ENCODE measurements at regions not wholly inside any gene's neighbourhood (a gene's known extent, or its start where the extent isn't known, plus 50 kb on each side); places are given as distances from the start of the nearest gene placed in this dataset.

DNA sequence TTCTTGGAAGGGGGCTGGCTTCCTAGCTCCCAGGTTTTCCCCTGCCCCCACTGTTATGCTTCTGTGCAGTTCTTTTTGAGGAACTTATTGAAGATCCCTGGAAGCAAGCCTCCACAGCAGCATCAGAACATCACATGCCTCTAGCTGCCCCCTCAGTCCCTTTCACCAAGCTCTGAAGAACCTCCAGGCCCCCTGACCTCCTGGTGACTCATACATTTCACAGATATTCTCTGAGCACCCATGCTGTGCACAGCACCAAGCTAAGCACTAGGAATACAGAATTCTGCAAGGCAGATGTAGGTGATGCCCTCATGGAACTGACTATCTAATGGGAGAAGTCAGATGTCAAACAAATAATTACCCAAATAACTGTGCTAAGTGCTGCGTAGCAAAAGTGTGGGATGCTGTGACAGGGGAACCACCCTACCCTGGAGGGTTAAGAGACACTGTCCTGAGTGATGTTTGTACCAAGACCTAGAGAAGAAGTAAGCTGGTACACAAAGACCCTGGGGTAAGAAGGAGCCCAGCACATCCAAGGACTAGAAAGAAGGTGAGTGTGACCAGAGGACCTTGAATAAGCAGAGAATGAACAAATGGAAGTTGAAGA is 213.7 kb upstream of the NR4A3 start:
- Histone ChIP-seq H3K4ac (ENCODE audit: low read depth in 1 of 2, low read length in 2 of 2) (no peak overlapping the region), H2BK5ac (ENCODE audit: low read depth, low read length, poor library complexity, severe bottlenecking) (no peak overlapping the region), H4K91ac (ENCODE audit: low read length) (no peak overlapping the region), H2BK15ac (ENCODE audit: low read depth, poor library complexity, severe bottlenecking) (no peak overlapping the region), H3K79me1 (replicated peaks; ENCODE audit: low read length, poor library complexity, severe bottlenecking) (no peaks in the 10 kb centered on the region), H3K18ac (ENCODE audit: low read depth in 1 of 2, low read length in 2 of 2) (peak overlapping the region in 1 of 2 experiments; percentile 8), H3K14ac (ENCODE audit: low read length in 2 of 2) (peak overlapping the region in 1 of 2 experiments; percentile 55), H3K4me3 (ENCODE audit: insufficient read depth in 1 of 2, low read depth in 1 of 2, low read length in 2 of 2) (no peak overlapping the region), H2AK5ac (ENCODE audit: low read length, severe bottlenecking) (no peak overlapping the region), H3K23ac (ENCODE audit: low read length in 2 of 2) (no peak overlapping the region), H3K27me3 (ENCODE audit: control insufficient read depth in 1 of 2, insufficient read depth in 1 of 2, low read length in 2 of 2) (peaks cover 0 to 5% of the 10 kb centered on the region in 2 experiments), H2BK12ac (ENCODE audit: low read length in 2 of 2) (no peak overlapping the region), H3K27ac (ENCODE audit: low read length, poor library complexity, severe bottlenecking) (no peak overlapping the region), H3K9ac (ENCODE audit: low read length) (no peak overlapping the region), H3K36me3 (ENCODE audit: control insufficient read depth in 1 of 2, insufficient read depth in 2 of 2, low read depth in 1 of 2, low read length in 2 of 2) (no peaks in the 10 kb centered on the region), H3K9me3 (ENCODE audit: control insufficient read depth, low read length) (no peaks in the 10 kb centered on the region), H4K8ac (ENCODE audit: low read length) (no peak overlapping the region), H3K4me1 (ENCODE audit: control insufficient read depth, insufficient read depth, low read depth, low read length) (peaks cover 2% of the 10 kb centered on the region), H3K4me2 (ENCODE audit: low read length, poor library complexity, severe bottlenecking) (no peak overlapping the region), H2BK120ac (ENCODE audit: low read depth, low read length) (no peak overlapping the region), H2AFZ (ENCODE audit: low read depth, low read length) (no peak overlapping the region)
- DNase-seq, result peak; percentile 8
- 46% methylated on average over 1 of the region's 1 CpG for WGBS

DNA sequence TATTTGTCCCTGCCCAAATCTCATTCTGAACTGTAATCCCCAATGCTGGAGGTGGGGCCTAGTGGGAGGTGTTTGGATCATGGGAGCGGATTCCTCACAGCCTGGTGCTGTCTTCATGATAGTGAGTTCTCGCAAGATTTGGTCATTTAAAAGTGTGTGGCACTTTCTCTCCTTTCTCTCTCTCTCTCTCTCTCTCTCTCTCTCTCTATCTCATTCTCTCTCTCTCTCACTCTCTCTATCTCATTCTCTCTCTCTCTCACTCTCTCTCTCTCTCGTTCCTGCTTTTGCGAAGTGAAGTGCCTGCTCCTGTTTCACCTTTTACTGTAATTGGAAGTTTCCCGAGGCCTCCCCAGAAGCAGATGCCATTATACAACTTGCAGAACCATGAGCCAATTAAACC is 207.3 kb upstream of the NR4A3 start:
- no peak overlapping the region for H2BK5ac ChIP-seq (ENCODE audit: low read depth, low read length, poor library complexity, severe bottlenecking)
- H2BK15ac ChIP-seq (ENCODE audit: low read depth, poor library complexity, severe bottlenecking), result no peak overlapping the region
- no peak for DNase-seq
- H3K9me3 ChIP-seq (ENCODE audit: control insufficient read depth, low read length), result no peaks in the 10 kb centered on the region
- no peak overlapping the region for H2BK120ac ChIP-seq (ENCODE audit: low read depth, low read length)
- H3K27me3 ChIP-seq (ENCODE audit: control insufficient read depth in 1 of 2, insufficient read depth in 1 of 2, low read length in 2 of 2), result no peaks in the 10 kb centered on the region
- H3K4me1 ChIP-seq (ENCODE audit: control insufficient read depth, insufficient read depth, low read depth, low read length), result no peaks in the 10 kb centered on the region
- no peaks in the 10 kb centered on the region for H3K36me3 ChIP-seq (ENCODE audit: control insufficient read depth in 1 of 2, insufficient read depth in 2 of 2, low read depth in 1 of 2, low read length in 2 of 2)
- no peak overlapping the region for H3K18ac ChIP-seq (ENCODE audit: low read depth in 1 of 2, low read length in 2 of 2)
- H3K4me2 ChIP-seq (ENCODE audit: low read length, poor library complexity, severe bottlenecking), result no peak overlapping the region
- H4K8ac ChIP-seq (ENCODE audit: low read length), result no peak overlapping the region
- H3K27ac ChIP-seq (ENCODE audit: low read length, poor library complexity, severe bottlenecking), result no peak overlapping the region
- H3K23ac ChIP-seq (ENCODE audit: low read length in 2 of 2), result no peak overlapping the region
- H2AFZ ChIP-seq (ENCODE audit: low read depth, low read length), result no peak overlapping the region
- no peak overlapping the region for H3K14ac ChIP-seq (ENCODE audit: low read length in 2 of 2)
- H3K9ac ChIP-seq (ENCODE audit: low read length), result no peak overlapping the region
- 98% methylated on average over 4 of the region's 5 CpGs for WGBS
- H3K79me1 ChIP-seq (replicated peaks; ENCODE audit: low read length, poor library complexity, severe bottlenecking), result no peaks in the 10 kb centered on the region
- no peak overlapping the region for H4K91ac ChIP-seq (ENCODE audit: low read length)
- no peak overlapping the region for H2AK5ac ChIP-seq (ENCODE audit: low read length, severe bottlenecking)
- H2BK12ac ChIP-seq (ENCODE audit: low read length in 2 of 2), result no peak overlapping the region
- H3K4me3 ChIP-seq (ENCODE audit: insufficient read depth in 1 of 2, low read depth in 1 of 2, low read length in 2 of 2), result no peak overlapping the region
- no peak overlapping the region for H3K4ac ChIP-seq (ENCODE audit: low read depth in 1 of 2, low read length in 2 of 2)

DNA sequence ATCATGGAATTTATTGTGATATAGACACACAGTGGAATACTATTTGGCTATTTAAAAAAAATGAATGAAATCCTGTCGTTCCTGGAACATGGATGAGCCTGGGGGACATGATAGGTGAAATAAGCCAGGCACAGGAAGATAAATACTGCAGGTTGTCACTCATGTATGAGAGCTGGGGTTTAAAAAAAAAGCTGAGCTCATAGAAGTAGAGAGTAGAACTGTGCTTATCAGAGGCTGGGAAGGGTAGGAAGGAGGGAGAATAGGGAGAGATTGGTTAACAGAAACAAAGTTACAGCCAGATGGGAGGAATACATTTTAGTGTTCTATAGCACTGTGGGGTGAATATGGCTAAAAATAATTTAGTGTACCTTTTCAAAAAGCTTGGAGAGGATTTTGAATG is 200.6 kb upstream of the NR4A3 start:
- Histone ChIP-seq H3K23ac (ENCODE audit: low read length in 2 of 2) (no peak overlapping the region), H2BK5ac (ENCODE audit: low read depth, low read length, poor library complexity, severe bottlenecking) (no peak overlapping the region), H3K36me3 (ENCODE audit: control insufficient read depth in 1 of 2, insufficient read depth in 2 of 2, low read depth in 1 of 2, low read length in 2 of 2) (no peaks in the 10 kb centered on the region), H3K27me3 (ENCODE audit: control insufficient read depth in 1 of 2, insufficient read depth in 1 of 2, low read length in 2 of 2) (no peaks in the 10 kb centered on the region), H2BK15ac (ENCODE audit: low read depth, poor library complexity, severe bottlenecking) (no peak overlapping the region), H3K4me1 (ENCODE audit: control insufficient read depth, insufficient read depth, low read depth, low read length) (no peaks in the 10 kb centered on the region), H3K9me3 (ENCODE audit: control insufficient read depth, low read length) (no peaks in the 10 kb centered on the region), H4K91ac (ENCODE audit: low read length) (no peak overlapping the region), H2BK120ac (ENCODE audit: low read depth, low read length) (no peak overlapping the region), H2AK5ac (ENCODE audit: low read length, severe bottlenecking) (no peak overlapping the region), H2BK12ac (ENCODE audit: low read length in 2 of 2) (no peak overlapping the region), H3K9ac (ENCODE audit: low read length) (no peak overlapping the region), H3K4ac (ENCODE audit: low read depth in 1 of 2, low read length in 2 of 2) (no peak overlapping the region), H3K14ac (ENCODE audit: low read length in 2 of 2) (no peak overlapping the region), H4K8ac (ENCODE audit: low read length) (no peak overlapping the region), H2AFZ (ENCODE audit: low read depth, low read length) (no peak overlapping the region), H3K4me2 (ENCODE audit: low read length, poor library complexity, severe bottlenecking) (no peak overlapping the region), H3K79me1 (replicated peaks; ENCODE audit: low read length, poor library complexity, severe bottlenecking) (no peaks in the 10 kb centered on the region), H3K4me3 (ENCODE audit: insufficient read depth in 1 of 2, low read depth in 1 of 2, low read length in 2 of 2) (no peak overlapping the region), H3K27ac (ENCODE audit: low read length, poor library complexity, severe bottlenecking) (no peak overlapping the region), H3K18ac (ENCODE audit: low read depth in 1 of 2, low read length in 2 of 2) (no peak overlapping the region)
- 70% methylated on average over 1 of the region's 1 CpG for WGBS
- no peak for DNase-seq

DNA sequence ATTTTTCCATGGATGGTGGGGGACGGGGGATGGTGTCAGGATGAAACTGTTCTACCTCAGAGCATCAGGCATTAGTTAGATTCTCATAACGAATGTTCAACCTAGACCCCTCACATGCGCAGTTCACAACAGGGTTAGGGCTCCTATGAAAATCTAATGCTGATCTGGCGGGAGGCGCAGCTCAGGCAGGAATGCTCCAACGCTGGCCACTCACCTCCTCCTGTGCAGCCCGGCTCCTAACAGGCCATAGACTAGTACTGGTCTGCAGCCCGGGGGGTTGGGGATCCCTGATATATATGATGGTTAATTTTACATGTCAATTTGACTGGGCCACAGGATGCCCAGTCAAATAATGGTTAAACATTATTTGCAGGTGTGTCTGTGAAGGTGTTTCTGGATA is 199.0 kb upstream of the NR4A3 start:
- Histone ChIP-seq H4K91ac (ENCODE audit: low read length) (no peak overlapping the region), H2BK120ac (ENCODE audit: low read depth, low read length) (no peak overlapping the region), H3K18ac (ENCODE audit: low read depth in 1 of 2, low read length in 2 of 2) (no peak overlapping the region), H2BK12ac (ENCODE audit: low read length in 2 of 2) (no peak overlapping the region), H2BK15ac (ENCODE audit: low read depth, poor library complexity, severe bottlenecking) (no peak overlapping the region), H3K23ac (ENCODE audit: low read length in 2 of 2) (no peak overlapping the region), H3K27ac (ENCODE audit: low read length, poor library complexity, severe bottlenecking) (no peak overlapping the region), H3K79me1 (replicated peaks; ENCODE audit: low read length, poor library complexity, severe bottlenecking) (no peaks in the 10 kb centered on the region), H3K4me3 (ENCODE audit: insufficient read depth in 1 of 2, low read depth in 1 of 2, low read length in 2 of 2) (no peak overlapping the region), H3K9me3 (ENCODE audit: control insufficient read depth, low read length) (no peaks in the 10 kb centered on the region), H3K36me3 (ENCODE audit: control insufficient read depth in 1 of 2, insufficient read depth in 2 of 2, low read depth in 1 of 2, low read length in 2 of 2) (no peaks in the 10 kb centered on the region), H2AK5ac (ENCODE audit: low read length, severe bottlenecking) (no peak overlapping the region), H2BK5ac (ENCODE audit: low read depth, low read length, poor library complexity, severe bottlenecking) (no peak overlapping the region), H3K4me2 (ENCODE audit: low read length, poor library complexity, severe bottlenecking) (no peak overlapping the region), H3K14ac (ENCODE audit: low read length in 2 of 2) (no peak overlapping the region), H4K8ac (ENCODE audit: low read length) (no peak overlapping the region), H3K4me1 (ENCODE audit: control insufficient read depth, insufficient read depth, low read depth, low read length) (no peaks in the 10 kb centered on the region), H3K9ac (ENCODE audit: low read length) (no peak overlapping the region), H2AFZ (ENCODE audit: low read depth, low read length) (no peak overlapping the region), H3K27me3 (ENCODE audit: control insufficient read depth in 1 of 2, insufficient read depth in 1 of 2, low read length in 2 of 2) (no peaks in the 10 kb centered on the region), H3K4ac (ENCODE audit: low read depth in 1 of 2, low read length in 2 of 2) (no peak overlapping the region)
- WGBS, result 89% methylated on average over 7 of the region's 8 CpGs
- no peak for DNase-seq

All from mesenchymal stem cell (in vitro differentiated cells and primary cell).